NCI-H2029 treated with DMSO at 0.1 percent for 48 hours (cell line): ENCODE measurements at regions not wholly inside any gene's neighbourhood (a gene's known extent, or its start where the extent isn't known, plus 50 kb on each side); places are given as distances from the start of the nearest gene placed in this dataset.

Source experiments
- DNase-seq: peaks from one replicate; lab custom pipeline; 2025; lab: John Stamatoyannopoulos, UW

- no peak for DNase-seq
Measured at GRCh38 chr7:155971180-155971770, 159.0 kb upstream of the SHH start.

- no peak for DNase-seq
Measured at GRCh38 chr7:155969192-155969929, 157.1 kb upstream of the SHH start.

GRCh38 chr7:155965010-155965409 is 152.7 kb upstream of the SHH start:
- no peak for DNase-seq

- DNase-seq: no peak
Measured at GRCh38 chr7:155964543-155964942, 152.3 kb upstream of the SHH start.

GRCh38 chr7:155963771-155964195 is 151.5 kb upstream of the SHH start:
- no peak for DNase-seq

- DNase-seq: no peak
Measured at GRCh38 chr7:155963356-155963755, 151.1 kb upstream of the SHH start.

- DNase-seq: no peak
Measured at GRCh38 chr7:155962968-155963300, 150.7 kb upstream of the SHH start.

GRCh38 chr7:155962191-155962967 is 150.1 kb upstream of the SHH start:
- no peak for DNase-seq

GRCh38 chr7:155961241-155962190 is 149.3 kb upstream of the SHH start:
- no peak for DNase-seq

- DNase-seq: no peak
Measured at GRCh38 chr7:155959894-155960293, 147.6 kb upstream of the SHH start.

GRCh38 chr7:155956977-155957376 is 144.7 kb upstream of the SHH start:
- DNase-seq: no peak

- no peak for DNase-seq
Measured at GRCh38 chr7:155955367-155955635, 143.0 kb upstream of the SHH start.

- DNase-seq: no peak
Measured at GRCh38 chr7:155954550-155955366, 142.5 kb upstream of the SHH start.

- no peak for DNase-seq
Measured at GRCh38 chr7:155953781-155954549, 141.7 kb upstream of the SHH start.

GRCh38 chr7:155953501-155953778 is 141.2 kb upstream of the SHH start:
- DNase-seq: no peak

- no peak for DNase-seq
Measured at GRCh38 chr7:155951554-155952158, 139.4 kb upstream of the SHH start.

GRCh38 chr7:155950898-155951553 is 138.8 kb upstream of the SHH start:
- DNase-seq: no peak

GRCh38 chr7:155948845-155949244 is 136.6 kb upstream of the SHH start:
- DNase-seq: no peak

GRCh38 chr7:155948423-155948822 is 136.2 kb upstream of the SHH start:
- no peak for DNase-seq

GRCh38 chr7:155947051-155947450 is 134.8 kb upstream of the SHH start:
- no peak for DNase-seq
